HUES48 (cell line): ENCODE measurements at regions not wholly inside any gene's neighbourhood (a gene's known extent, or its start where the extent isn't known, plus 50 kb on each side); places are given as distances from the start of the nearest gene placed in this dataset.

Experiments
- H3K27ac ChIP-seq: one replicate; pipeline ENCODE4 v1.7.0; 2013; ENCODE audit warnings: low read depth, low read length, inconsistent platforms
- H3K27me3 ChIP-seq: 2 replicates; pipeline ENCODE4 v1.6.1; 2013; ENCODE audit warnings: mild to moderate bottlenecking, low read length; ENCODE audit not compliant: control insufficient read depth, insufficient read depth
- H3K36me3 ChIP-seq: 2 replicates; pipeline ENCODE4 v1.6.1; 2013; ENCODE audit warnings: low read length; ENCODE audit not compliant: control insufficient read depth, insufficient read depth
- H3K4me1 ChIP-seq: 2 replicates; pipeline ENCODE4 v1.6.1; 2013; ENCODE audit warnings: mild to moderate bottlenecking, low read length; ENCODE audit not compliant: control insufficient read depth, insufficient read depth
- H3K4me3 ChIP-seq: 2 replicates; pipeline ENCODE4 v1.5.1; 2013; ENCODE audit warnings: mild to moderate bottlenecking, low read depth, low read length
- H3K9ac ChIP-seq: 2 replicates; pipeline ENCODE4 v1.6.1; 2013; ENCODE audit warnings: mild to moderate bottlenecking, low read depth, low read length, moderate library complexity
- H3K9me3 ChIP-seq: 2 replicates; pipeline ENCODE4 v1.6.1; 2013; ENCODE audit warnings: low read length; ENCODE audit not compliant: control insufficient read depth, insufficient read depth

GRCh38 chr1:172809750-172810149 lies 150.8 kb downstream of the FASLG start:
- no peak overlapping the region for H3K27ac ChIP-seq
- H3K36me3 ChIP-seq: no peaks in the 10 kb centered on the region
- no peak overlapping the region for H3K4me3 ChIP-seq
- H3K27me3 ChIP-seq: no peaks in the 10 kb centered on the region
- no peak overlapping the region for H3K9ac ChIP-seq
- no peaks in the 10 kb centered on the region for H3K4me1 ChIP-seq
- H3K9me3 ChIP-seq: peaks cover 19% of the 10 kb centered on the region

- Histone ChIP-seq H3K4me1 (no peaks in the 10 kb centered on the region), H3K9ac (no peak overlapping the region), H3K9me3 (peaks cover 23% of the 10 kb centered on the region), H3K36me3 (no peaks in the 10 kb centered on the region), H3K27me3 (no peaks in the 10 kb centered on the region), H3K27ac (no peak overlapping the region), H3K4me3 (no peak overlapping the region)
Measured at GRCh38 chr1:172810480-172811175, 151.7 kb downstream of the FASLG start.

- H3K4me3 ChIP-seq: no peak overlapping the region
- H3K9ac ChIP-seq: no peak overlapping the region
- H3K36me3 ChIP-seq: no peaks in the 10 kb centered on the region
- peaks cover 23% of the 10 kb centered on the region for H3K9me3 ChIP-seq
- no peak overlapping the region for H3K27ac ChIP-seq
- no peaks in the 10 kb centered on the region for H3K4me1 ChIP-seq
- no peaks in the 10 kb centered on the region for H3K27me3 ChIP-seq
Measured at GRCh38 chr1:172811694-172812093, 152.8 kb downstream of the FASLG start.

- Histone ChIP-seq H3K36me3 (no peaks in the 10 kb centered on the region), H3K27ac (no peak overlapping the region), H3K4me3 (no peak overlapping the region), H3K4me1 (no peaks in the 10 kb centered on the region), H3K27me3 (no peaks in the 10 kb centered on the region), H3K9ac (no peak overlapping the region), H3K9me3 (peaks cover 23% of the 10 kb centered on the region)
Measured at GRCh38 chr1:172812118-172812517, 153.2 kb downstream of the FASLG start.

- no peak overlapping the region for H3K9ac ChIP-seq
- H3K4me1 ChIP-seq: no peaks in the 10 kb centered on the region
- no peak overlapping the region for H3K27ac ChIP-seq
- H3K9me3 ChIP-seq: peaks cover 23% of the 10 kb centered on the region
- no peak overlapping the region for H3K4me3 ChIP-seq
- no peaks in the 10 kb centered on the region for H3K27me3 ChIP-seq
- no peaks in the 10 kb centered on the region for H3K36me3 ChIP-seq
Measured at GRCh38 chr1:172813330-172813729, 154.4 kb downstream of the FASLG start.

- Histone ChIP-seq H3K9me3 (peaks cover 23% of the 10 kb centered on the region), H3K27me3 (no peaks in the 10 kb centered on the region), H3K36me3 (no peaks in the 10 kb centered on the region), H3K4me3 (no peak overlapping the region), H3K27ac (no peak overlapping the region), H3K4me1 (no peaks in the 10 kb centered on the region), H3K9ac (no peak overlapping the region)
Measured at GRCh38 chr1:172814428-172814827, 155.5 kb downstream of the FASLG start.

GRCh38 chr1:172815740-172816139 lies 156.8 kb downstream of the FASLG start:
- no peaks in the 10 kb centered on the region for H3K27me3 ChIP-seq
- no peaks in the 10 kb centered on the region for H3K36me3 ChIP-seq
- peaks cover 23% of the 10 kb centered on the region for H3K9me3 ChIP-seq
- no peak overlapping the region for H3K9ac ChIP-seq
- H3K4me1 ChIP-seq: peaks cover 3% of the 10 kb centered on the region; the same call in 1 of the 2 replicates
- no peak overlapping the region for H3K27ac ChIP-seq
- no peak overlapping the region for H3K4me3 ChIP-seq

GRCh38 chr1:172818841-172819527 lies 160.1 kb downstream of the FASLG start:
- Histone ChIP-seq H3K4me3 (no peak overlapping the region), H3K9me3 (peaks cover 12% of the 10 kb centered on the region), H3K36me3 (no peaks in the 10 kb centered on the region), H3K27ac (no peak overlapping the region), H3K4me1 (peaks cover 3% of the 10 kb centered on the region; the same call in 1 of the 2 replicates), H3K27me3 (no peaks in the 10 kb centered on the region), H3K9ac (no peak overlapping the region)

GRCh38 chr1:172820475-172821158 lies 161.7 kb downstream of the FASLG start:
- H3K4me3 ChIP-seq: no peak overlapping the region
- no peak overlapping the region for H3K27ac ChIP-seq
- no peaks in the 10 kb centered on the region for H3K9me3 ChIP-seq
- H3K27me3 ChIP-seq: no peaks in the 10 kb centered on the region
- peaks cover 3% of the 10 kb centered on the region; the same call in 1 of the 2 replicates for H3K4me1 ChIP-seq
- H3K36me3 ChIP-seq: no peaks in the 10 kb centered on the region
- H3K9ac ChIP-seq: no peak overlapping the region

- peaks cover 8% of the 10 kb centered on the region for H3K4me1 ChIP-seq
- H3K9me3 ChIP-seq: no peaks in the 10 kb centered on the region
- H3K27me3 ChIP-seq: no peaks in the 10 kb centered on the region
- no peak overlapping the region for H3K27ac ChIP-seq
- no peaks in the 10 kb centered on the region for H3K36me3 ChIP-seq
- no peak overlapping the region for H3K4me3 ChIP-seq
- no peak overlapping the region for H3K9ac ChIP-seq
Measured at GRCh38 chr1:172821609-172822274, 162.8 kb downstream of the FASLG start.
